ENCODE measurements at regions not wholly inside any gene's neighbourhood (a gene's known extent, or its start where the extent isn't known, plus 50 kb on each side); places are given as distances from the start of the nearest gene placed in this dataset.

GRCh38 chr4:56155432-56155831 lies 206.7 kb downstream of the CEP135 start:
- no peak overlapping the region for H3K4me3 ChIP-seq (ENCODE audit: low read depth, low read length)
- no peaks in the 10 kb centered on the region for H3K27me3 ChIP-seq (ENCODE audit: control insufficient read depth, insufficient read depth, low read length)
- H3K27ac ChIP-seq (ENCODE audit: low read depth, low read length), result no peak overlapping the region
- ChIA-PET CTCF (no interaction called here), POLR2A (no interaction called here)
- DNase-seq (ENCODE audit: low read depth, low spot score), result no peak
- no peaks in the 10 kb centered on the region for H3K9me3 ChIP-seq (ENCODE audit: control insufficient read depth, insufficient read depth, low read length)
- TF ChIP-seq, protein P1, sequence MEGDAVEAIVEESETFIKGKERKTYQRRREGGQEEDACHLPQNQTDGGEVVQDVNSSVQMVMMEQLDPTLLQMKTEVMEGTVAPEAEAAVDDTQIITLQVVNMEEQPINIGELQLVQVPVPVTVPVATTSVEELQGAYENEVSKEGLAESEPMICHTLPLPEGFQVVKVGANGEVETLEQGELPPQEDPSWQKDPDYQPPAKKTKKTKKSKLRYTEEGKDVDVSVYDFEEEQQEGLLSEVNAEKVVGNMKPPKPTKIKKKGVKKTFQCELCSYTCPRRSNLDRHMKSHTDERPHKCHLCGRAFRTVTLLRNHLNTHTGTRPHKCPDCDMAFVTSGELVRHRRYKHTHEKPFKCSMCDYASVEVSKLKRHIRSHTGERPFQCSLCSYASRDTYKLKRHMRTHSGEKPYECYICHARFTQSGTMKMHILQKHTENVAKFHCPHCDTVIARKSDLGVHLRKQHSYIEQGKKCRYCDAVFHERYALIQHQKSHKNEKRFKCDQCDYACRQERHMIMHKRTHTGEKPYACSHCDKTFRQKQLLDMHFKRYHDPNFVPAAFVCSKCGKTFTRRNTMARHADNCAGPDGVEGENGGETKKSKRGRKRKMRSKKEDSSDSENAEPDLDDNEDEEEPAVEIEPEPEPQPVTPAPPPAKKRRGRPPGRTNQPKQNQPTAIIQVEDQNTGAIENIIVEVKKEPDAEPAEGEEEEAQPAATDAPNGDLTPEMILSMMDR (IDR thresholded peaks at IDR 0.05; ENCODE audit: low read depth, low read length), result no peak

GRCh38 chr4:56149591-56149990 lies 200.8 kb downstream of the CEP135 start:
- H3K27me3 ChIP-seq (ENCODE audit: control insufficient read depth, insufficient read depth, low read length), result no peaks in the 10 kb centered on the region
- DNase-seq (ENCODE audit: low read depth, low spot score), result peak; percentile 23
- TF ChIP-seq, protein P1 (IDR thresholded peaks at IDR 0.05; ENCODE audit: low read depth, low read length), result no peak
- POLR2A ChIA-PET, result interaction anchor here (0.5 kb wide), 1 partner anchor 195 kb away, joined by 3 read pairs; no protein-coding TSS in a partner anchor
- H3K4me3 ChIP-seq (ENCODE audit: low read depth, low read length), result no peak overlapping the region
- H3K27ac ChIP-seq (ENCODE audit: low read depth, low read length), result no peak overlapping the region
- H3K9me3 ChIP-seq (ENCODE audit: control insufficient read depth, insufficient read depth, low read length), result no peaks in the 10 kb centered on the region
- CTCF ChIA-PET, result no interaction called here

GRCh38 chr4:56148428-56148827 lies 199.7 kb downstream of the CEP135 start:
- no peak overlapping the region for H3K4me3 ChIP-seq (ENCODE audit: low read depth, low read length)
- CTCF ChIA-PET, result no interaction called here
- no peaks in the 10 kb centered on the region for H3K27me3 ChIP-seq (ENCODE audit: control insufficient read depth, insufficient read depth, low read length)
- DNase-seq (ENCODE audit: low read depth, low spot score), result no peak
- no peak overlapping the region for H3K27ac ChIP-seq (ENCODE audit: low read depth, low read length)
- TF ChIP-seq, protein P1 (IDR thresholded peaks at IDR 0.05; ENCODE audit: low read depth, low read length), result no peak
- POLR2A ChIA-PET, result no interaction called here
- H3K9me3 ChIP-seq (ENCODE audit: control insufficient read depth, insufficient read depth, low read length), result no peaks in the 10 kb centered on the region

DNA sequence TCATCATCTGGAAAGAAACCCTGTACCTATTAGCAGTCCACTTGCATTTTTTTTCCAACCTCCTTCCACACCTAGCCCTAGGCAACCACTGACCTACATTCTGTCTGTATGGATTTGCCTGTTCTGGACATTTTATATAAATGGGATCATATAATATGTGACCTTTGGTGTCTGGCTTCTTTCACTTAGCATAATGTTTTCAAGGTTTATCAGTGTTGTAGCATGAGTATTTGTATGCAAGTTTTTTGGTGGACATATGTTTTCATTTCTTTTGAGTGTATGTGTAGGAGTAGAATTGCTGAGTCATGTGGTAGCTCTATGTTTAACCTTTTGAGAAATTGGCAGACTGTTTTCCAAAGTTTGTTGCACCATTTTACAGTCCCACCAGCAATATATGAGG lies 198.6 kb downstream of the CEP135 start:
- ChIA-PET POLR2A (no interaction called here), CTCF (no interaction called here)
- TF ChIP-seq, protein P1 (IDR thresholded peaks at IDR 0.05; ENCODE audit: low read depth, low read length), result no peak
- Histone ChIP-seq H3K4me3 (ENCODE audit: low read depth, low read length) (no peak overlapping the region), H3K9me3 (ENCODE audit: control insufficient read depth, insufficient read depth, low read length) (no peaks in the 10 kb centered on the region), H3K27me3 (ENCODE audit: control insufficient read depth, insufficient read depth, low read length) (no peaks in the 10 kb centered on the region), H3K27ac (ENCODE audit: low read depth, low read length) (no peak overlapping the region)
- DNase-seq (ENCODE audit: low read depth, low spot score), result no peak

GRCh38 chr4:56146956-56147355 lies 198.2 kb downstream of the CEP135 start:
- Histone ChIP-seq H3K27me3 (ENCODE audit: control insufficient read depth, insufficient read depth, low read length) (no peaks in the 10 kb centered on the region), H3K9me3 (ENCODE audit: control insufficient read depth, insufficient read depth, low read length) (no peaks in the 10 kb centered on the region), H3K4me3 (ENCODE audit: low read depth, low read length) (no peak overlapping the region), H3K27ac (ENCODE audit: low read depth, low read length) (no peak overlapping the region)
- ChIA-PET CTCF (no interaction called here), POLR2A (no interaction called here)
- no peak for DNase-seq (ENCODE audit: low read depth, low spot score)
- TF ChIP-seq, protein P1 (IDR thresholded peaks at IDR 0.05; ENCODE audit: low read depth, low read length), result no peak

Data from AG04450 (cell line).